Type B pancreatic cell (in vitro differentiated cells): ENCODE measurements at regions not wholly inside any gene's neighbourhood (a gene's known extent, or its start where the extent isn't known, plus 50 kb on each side); places are given as distances from the start of the nearest gene placed in this dataset.

Experiments
- DNase-seq: peaks from one replicate; pipeline ENCODE4 v3.0.0; 2021; ENCODE audit warnings: mixed read lengths; ENCODE audit not compliant: unreplicated experiment; ENCODE audit errors: extremely low spot score
- H3K27ac Mint-ChIP-seq: 2 replicates; pipeline ENCODE4 v1.8.0; 2021; ENCODE audit warnings: mild to moderate bottlenecking, mixed read lengths
- H3K27me3 Mint-ChIP-seq: 2 replicates; pipeline ENCODE4 v1.8.0; 2021; ENCODE audit warnings: mixed read lengths
- H3K36me3 Mint-ChIP-seq: 2 replicates; pipeline ENCODE4 v1.8.0; 2021; ENCODE audit warnings: mixed read lengths
- H3K4me1 Mint-ChIP-seq: one replicate; pipeline ENCODE4 v1.8.0; 2021; ENCODE audit warnings: mixed read lengths; ENCODE audit not compliant: unreplicated experiment
- H3K4me3 Mint-ChIP-seq: 2 replicates; pipeline ENCODE4 v1.8.0; 2021; ENCODE audit warnings: mild to moderate bottlenecking, mixed read lengths
- H3K9me3 Mint-ChIP-seq: 2 replicates; pipeline ENCODE4 v1.8.0; 2021; ENCODE audit warnings: mixed read lengths
- TF ChIP-seq, protein P1 (sequence below): fragments of 200-600 bp; sonication (generic); conservative IDR thresholded peaks from 2 replicates; pipeline ENCODE4 v1.5.0; 2021; ENCODE audit warnings: antibody characterized with exemption, mild to moderate bottlenecking

DNA sequence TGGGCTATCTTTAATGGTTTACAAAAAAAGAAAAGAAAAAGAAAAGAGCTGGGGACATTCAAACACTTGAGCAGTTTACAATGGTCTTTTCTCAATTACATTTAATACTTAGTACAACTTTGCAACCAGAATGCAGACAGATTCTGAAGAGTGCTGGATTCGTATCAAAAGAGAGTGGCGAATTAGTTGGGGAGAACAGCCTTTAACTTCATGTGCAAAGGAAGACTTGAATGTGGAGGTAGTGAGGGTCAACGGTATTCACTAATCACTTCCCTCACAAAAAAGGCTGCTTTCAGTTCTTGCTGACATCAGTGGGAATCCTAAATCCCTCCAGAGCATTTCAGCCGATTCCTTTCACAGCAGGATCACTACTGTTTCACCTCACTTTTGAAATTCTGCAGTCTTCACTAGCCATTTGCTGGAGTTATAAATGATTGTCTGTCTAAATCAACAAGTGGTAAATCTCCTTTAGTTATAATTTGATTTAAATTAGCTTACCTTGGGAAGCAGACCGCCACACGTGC, 323.0 kb upstream of the SEMA6D start:
- peaks cover under 1% of the 10 kb centered on the region for H3K9me3 Mint-ChIP-seq
- H3K27me3 Mint-ChIP-seq = no peaks in the 10 kb centered on the region
- DNase-seq = no peak
- peaks cover 16% of the 10 kb centered on the region for H3K4me1 Mint-ChIP-seq
- TF ChIP-seq, protein P1, sequence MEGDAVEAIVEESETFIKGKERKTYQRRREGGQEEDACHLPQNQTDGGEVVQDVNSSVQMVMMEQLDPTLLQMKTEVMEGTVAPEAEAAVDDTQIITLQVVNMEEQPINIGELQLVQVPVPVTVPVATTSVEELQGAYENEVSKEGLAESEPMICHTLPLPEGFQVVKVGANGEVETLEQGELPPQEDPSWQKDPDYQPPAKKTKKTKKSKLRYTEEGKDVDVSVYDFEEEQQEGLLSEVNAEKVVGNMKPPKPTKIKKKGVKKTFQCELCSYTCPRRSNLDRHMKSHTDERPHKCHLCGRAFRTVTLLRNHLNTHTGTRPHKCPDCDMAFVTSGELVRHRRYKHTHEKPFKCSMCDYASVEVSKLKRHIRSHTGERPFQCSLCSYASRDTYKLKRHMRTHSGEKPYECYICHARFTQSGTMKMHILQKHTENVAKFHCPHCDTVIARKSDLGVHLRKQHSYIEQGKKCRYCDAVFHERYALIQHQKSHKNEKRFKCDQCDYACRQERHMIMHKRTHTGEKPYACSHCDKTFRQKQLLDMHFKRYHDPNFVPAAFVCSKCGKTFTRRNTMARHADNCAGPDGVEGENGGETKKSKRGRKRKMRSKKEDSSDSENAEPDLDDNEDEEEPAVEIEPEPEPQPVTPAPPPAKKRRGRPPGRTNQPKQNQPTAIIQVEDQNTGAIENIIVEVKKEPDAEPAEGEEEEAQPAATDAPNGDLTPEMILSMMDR = no peak
- no peak overlapping the region for H3K27ac Mint-ChIP-seq
- no peak overlapping the region for H3K4me3 Mint-ChIP-seq
- no peaks in the 10 kb centered on the region for H3K36me3 Mint-ChIP-seq

DNA sequence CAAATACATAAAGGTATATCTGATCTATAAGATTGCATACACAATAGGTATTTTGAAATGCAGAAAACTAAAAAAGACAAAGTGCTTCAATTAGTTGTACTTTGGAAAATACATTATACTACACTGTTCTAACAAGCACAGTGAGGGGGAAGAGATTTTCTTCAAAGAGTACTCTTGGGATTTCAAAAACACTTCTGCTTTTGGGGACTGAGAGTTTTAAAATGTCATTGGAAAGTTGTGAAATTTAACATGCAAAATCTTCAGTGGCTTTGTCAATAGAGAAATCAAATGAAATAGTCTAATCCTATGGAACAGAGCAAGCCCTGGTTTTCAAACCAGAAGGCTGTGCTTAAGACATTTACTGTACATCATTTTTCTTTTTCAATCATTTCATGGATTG, 322.2 kb upstream of the SEMA6D start:
- TF ChIP-seq, protein P1 = no peak
- H3K4me1 Mint-ChIP-seq = peaks cover 19% of the 10 kb centered on the region
- no peak overlapping the region for H3K4me3 Mint-ChIP-seq
- H3K9me3 Mint-ChIP-seq = peaks cover 4% of the 10 kb centered on the region
- H3K36me3 Mint-ChIP-seq = no peaks in the 10 kb centered on the region
- no peak for DNase-seq
- H3K27me3 Mint-ChIP-seq = no peaks in the 10 kb centered on the region
- no peak overlapping the region for H3K27ac Mint-ChIP-seq

- Mint-ChIP-seq H3K36me3 (no peaks in the 10 kb centered on the region), H3K4me1 (peaks cover 12% of the 10 kb centered on the region), H3K27ac (no peak overlapping the region), H3K4me3 (no peak overlapping the region), H3K9me3 (peaks cover 4% of the 10 kb centered on the region), H3K27me3 (peaks cover 2% of the 10 kb centered on the region)
- TF ChIP-seq, protein P1 = no peak
- no peak for DNase-seq
These were observed 319.6 kb upstream of the SEMA6D start for GRCh38 chr15:47397655-47398054.

DNA sequence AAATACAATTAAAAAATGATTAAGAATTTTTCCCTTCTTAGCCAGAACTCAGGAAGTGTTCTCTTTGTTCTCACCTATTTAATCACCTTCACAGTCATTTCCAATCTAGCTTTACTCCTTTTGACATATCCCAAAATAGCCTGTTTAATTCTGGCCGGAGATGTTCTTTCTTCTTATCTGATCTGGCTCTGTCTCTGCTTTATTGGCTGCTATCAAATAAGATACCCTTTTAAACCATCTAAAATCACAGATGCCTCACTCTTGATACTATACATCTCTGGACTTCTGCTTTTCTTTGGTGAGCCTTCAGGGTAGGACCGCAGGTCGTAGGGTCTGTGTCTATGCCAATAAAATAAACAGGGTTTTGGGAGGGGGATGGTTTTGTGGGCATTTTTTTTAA, 319.2 kb upstream of the SEMA6D start:
- Mint-ChIP-seq H3K27me3 (peaks cover 4% of the 10 kb centered on the region), H3K27ac (no peak overlapping the region), H3K4me1 (peaks cover 12% of the 10 kb centered on the region), H3K4me3 (no peak overlapping the region), H3K36me3 (no peaks in the 10 kb centered on the region), H3K9me3 (peaks cover 4% of the 10 kb centered on the region)
- TF ChIP-seq, protein P1 = no peak
- DNase-seq = no peak

DNA sequence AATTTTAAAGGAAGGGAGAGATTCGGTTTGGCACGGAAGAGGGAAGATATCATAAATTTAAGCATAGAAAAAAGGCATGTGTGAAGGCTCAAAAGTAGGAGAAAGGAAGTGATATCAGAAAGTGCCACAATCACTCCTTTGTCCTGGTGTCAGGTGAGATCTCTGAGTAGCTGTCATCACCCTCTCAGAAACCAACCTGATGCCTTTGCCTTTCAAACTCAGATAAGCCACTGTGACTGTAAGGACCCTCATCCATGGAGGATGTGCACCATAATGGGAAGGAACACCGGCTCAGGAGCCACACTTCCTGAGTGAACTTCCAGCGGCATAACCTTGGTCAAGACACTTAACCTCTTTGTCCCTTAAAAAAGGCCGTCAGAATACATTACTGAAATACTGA, 318.7 kb upstream of the SEMA6D start:
- TF ChIP-seq, protein P1 = no peak
- H3K36me3 Mint-ChIP-seq = no peaks in the 10 kb centered on the region
- no peak overlapping the region for H3K27ac Mint-ChIP-seq
- H3K4me1 Mint-ChIP-seq = peaks cover 12% of the 10 kb centered on the region
- peaks cover 4% of the 10 kb centered on the region for H3K27me3 Mint-ChIP-seq
- H3K4me3 Mint-ChIP-seq = no peak overlapping the region
- DNase-seq = no peak
- peaks cover 4% of the 10 kb centered on the region for H3K9me3 Mint-ChIP-seq

DNA sequence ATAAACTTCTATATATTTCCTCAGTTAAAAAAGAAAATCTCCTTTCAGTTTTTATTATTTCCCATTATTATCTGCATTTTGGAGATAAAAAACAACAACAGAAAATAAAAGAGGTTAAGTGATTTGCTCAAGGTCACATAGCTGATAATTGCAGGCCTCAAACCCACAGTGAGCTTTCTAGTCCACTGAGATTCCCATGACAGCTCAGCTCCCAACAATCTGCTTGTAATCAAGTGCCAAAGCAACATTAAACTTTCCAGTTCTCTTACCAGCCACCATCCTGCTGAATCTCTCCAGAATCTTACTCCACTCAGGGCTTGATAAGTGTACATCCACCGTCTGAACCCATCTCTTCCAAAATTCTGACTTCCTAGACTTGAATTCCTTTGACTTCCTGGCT, 318.2 kb upstream of the SEMA6D start:
- Mint-ChIP-seq H3K4me3 (no peak overlapping the region), H3K27ac (no peak overlapping the region), H3K9me3 (peaks cover 4% of the 10 kb centered on the region), H3K27me3 (peaks cover 4% of the 10 kb centered on the region), H3K36me3 (no peaks in the 10 kb centered on the region), H3K4me1 (peaks cover 12% of the 10 kb centered on the region)
- TF ChIP-seq, protein P1 = no peak
- DNase-seq = no peak
